Immature natural killer cell (primary cell): ENCODE measurements at regions not wholly inside any gene's neighbourhood (a gene's known extent, or its start where the extent isn't known, plus 50 kb on each side); places are given as distances from the start of the nearest gene placed in this dataset.

Experiments
- DNase-seq, 3 donors: peaks; one replicate each; pipeline ENCODE4 v3.0.0; 2022; ENCODE audit warnings: mixed read lengths in 1 of 3
- H3K27ac Mint-ChIP-seq, 6 donors: one replicate each; pipeline ENCODE4 v1.8.0; 2020; ENCODE audit warnings: mixed read lengths in 6 of 6, mild to moderate bottlenecking in 5 of 6, inconsistent platforms in 4 of 6, moderate library complexity in 3 of 6
- H3K27me3 Mint-ChIP-seq, 3 donors: one replicate each; pipeline ENCODE4 v1.8.0; 2020 to 2021; ENCODE audit warnings: low read depth in 3 of 3, mild to moderate bottlenecking in 3 of 3, mixed read lengths in 3 of 3, moderate library complexity in 3 of 3, inconsistent platforms in 1 of 3
- H3K36me3 Mint-ChIP-seq, 3 donors: one replicate each; pipeline ENCODE4 v1.8.0; 2020; ENCODE audit warnings: mixed read lengths in 3 of 3, inconsistent platforms in 2 of 3, mild to moderate bottlenecking in 2 of 3
- H3K4me1 Mint-ChIP-seq, 2 donors: one replicate each; pipeline ENCODE4 v1.8.0; 2020; ENCODE audit warnings: inconsistent platforms in 2 of 2, mild to moderate bottlenecking in 2 of 2, mixed read lengths in 2 of 2, moderate library complexity in 1 of 2
- H3K4me3 Mint-ChIP-seq, 5 donors: one replicate each; pipeline ENCODE4 v1.8.0; 2020; ENCODE audit warnings: mild to moderate bottlenecking in 5 of 5, mixed read lengths in 5 of 5, inconsistent platforms in 3 of 5, moderate library complexity in 3 of 5
- H3K9me3 Mint-ChIP-seq, 6 donors: one replicate each; pipeline ENCODE4 v1.8.0; 2020; ENCODE audit warnings: mild to moderate bottlenecking in 6 of 6, mixed read lengths in 6 of 6, inconsistent platforms in 4 of 6, moderate library complexity in 3 of 6

- Mint-ChIP-seq H3K4me1 (peaks cover 23 to 34% of the 10 kb centered on the region in 2 donors), H3K4me3 (no peak overlapping the region), H3K36me3 (no peaks in the 10 kb centered on the region), H3K27ac (no peak overlapping the region), H3K9me3 (no peaks in the 10 kb centered on the region), H3K27me3 (peaks cover 3 to 12% (median 5%) of the 10 kb centered on the region in 3 donors)
- no peak for DNase-seq
These were observed 111.5 kb upstream of the CLMP start for GRCh38 chr11:123306531-123306930.

GRCh38 chr11:123305601-123306375 is 110.7 kb upstream of the CLMP start:
- no peaks in the 10 kb centered on the region for H3K36me3 Mint-ChIP-seq
- H3K27ac Mint-ChIP-seq, result no peak overlapping the region
- no peak for DNase-seq
- H3K27me3 Mint-ChIP-seq, result peaks cover 3 to 12% (median 5%) of the 10 kb centered on the region in 3 donors
- H3K4me3 Mint-ChIP-seq, result no peak overlapping the region
- no peaks in the 10 kb centered on the region for H3K9me3 Mint-ChIP-seq
- H3K4me1 Mint-ChIP-seq, result peaks cover 28 to 42% of the 10 kb centered on the region in 2 donors

- no peaks in the 10 kb centered on the region for H3K9me3 Mint-ChIP-seq
- H3K27me3 Mint-ChIP-seq, result peaks cover 3 to 12% (median 7%) of the 10 kb centered on the region in 3 donors
- no peak overlapping the region for H3K27ac Mint-ChIP-seq
- no peak overlapping the region for H3K4me3 Mint-ChIP-seq
- H3K36me3 Mint-ChIP-seq, result no peaks in the 10 kb centered on the region
- H3K4me1 Mint-ChIP-seq, result peaks cover 28 to 43% of the 10 kb centered on the region in 2 donors
- no peak for DNase-seq
These were observed 109.9 kb upstream of the CLMP start for GRCh38 chr11:123304828-123305466.

- DNase-seq, result no peak
- Mint-ChIP-seq H3K27me3 (peaks cover 3 to 12% (median 7%) of the 10 kb centered on the region in 3 donors), H3K27ac (no peak overlapping the region), H3K4me1 (peaks cover 28 to 43% of the 10 kb centered on the region in 2 donors), H3K4me3 (peak overlapping the region in 1 of 5 donors; percentile 23), H3K9me3 (no peaks in the 10 kb centered on the region), H3K36me3 (no peaks in the 10 kb centered on the region)
These were observed 108.9 kb upstream of the CLMP start for GRCh38 chr11:123303924-123304323.

- DNase-seq, result no peak
- Mint-ChIP-seq H3K36me3 (no peaks in the 10 kb centered on the region), H3K27ac (peak overlapping the region in 1 of 6 donors; percentile 26), H3K27me3 (peaks cover 0 to 12% (median 7%) of the 10 kb centered on the region in 3 donors), H3K9me3 (no peaks in the 10 kb centered on the region), H3K4me1 (peaks cover 28 to 43% of the 10 kb centered on the region in 2 donors), H3K4me3 (peak overlapping the region in 3 of 5 donors; percentile 44 to 59 (median 45))
These were observed 107.7 kb upstream of the CLMP start for GRCh38 chr11:123302751-123303195.

- Mint-ChIP-seq H3K9me3 (no peaks in the 10 kb centered on the region), H3K27me3 (peaks cover 0 to 12% (median 7%) of the 10 kb centered on the region in 3 donors), H3K36me3 (no peaks in the 10 kb centered on the region), H3K4me1 (peaks cover 28 to 43% of the 10 kb centered on the region in 2 donors), H3K27ac (no peak overlapping the region), H3K4me3 (peak overlapping the region; percentile 59 to 78 (median 71))
- peak; percentile 55 to 71 (median 68) for DNase-seq
These were observed 106.8 kb upstream of the CLMP start for GRCh38 chr11:123301696-123302400.

GRCh38 chr11:123301013-123301591 is 106.1 kb upstream of the CLMP start:
- Mint-ChIP-seq H3K27ac (no peak overlapping the region), H3K36me3 (no peaks in the 10 kb centered on the region)
- DNase-seq, result no peak

GRCh38 chr11:123299721-123300120 is 104.7 kb upstream of the CLMP start:
- Mint-ChIP-seq H3K36me3 (no peaks in the 10 kb centered on the region), H3K4me3 (no peak overlapping the region), H3K27ac (no peak overlapping the region), H3K9me3 (no peaks in the 10 kb centered on the region), H3K4me1 (peaks cover 25 to 35% of the 10 kb centered on the region in 2 donors), H3K27me3 (peaks cover 0 to 15% (median 7%) of the 10 kb centered on the region in 3 donors)
- no peak for DNase-seq

More at GRCh38 chr11:123301013-123301591, 106.1 kb upstream of the CLMP start:
- peaks cover 28 to 43% of the 10 kb centered on the region in 2 donors for H3K4me1 Mint-ChIP-seq
- H3K9me3 Mint-ChIP-seq, result no peaks in the 10 kb centered on the region
- peaks cover 0 to 13% (median 7%) of the 10 kb centered on the region in 3 donors for H3K27me3 Mint-ChIP-seq
- peak overlapping the region; percentile 50 to 72 (median 64) for H3K4me3 Mint-ChIP-seq

- DNase-seq, result no peak
- Mint-ChIP-seq H3K4me3 (no peak overlapping the region), H3K27me3 (peaks cover 0 to 9% (median 7%) of the 10 kb centered on the region in 3 donors), H3K9me3 (no peaks in the 10 kb centered on the region), H3K36me3 (no peaks in the 10 kb centered on the region), H3K27ac (no peak overlapping the region), H3K4me1 (peaks cover 17 to 26% of the 10 kb centered on the region in 2 donors)
These were observed 103.7 kb upstream of the CLMP start for GRCh38 chr11:123298488-123299447.

GRCh38 chr11:123292647-123293046 is 97.6 kb upstream of the CLMP start:
- Mint-ChIP-seq H3K4me3 (no peak overlapping the region), H3K4me1 (no peaks in the 10 kb centered on the region), H3K27ac (no peak overlapping the region), H3K9me3 (no peaks in the 10 kb centered on the region), H3K27me3 (peaks cover 0 to 3% (median 0%) of the 10 kb centered on the region in 3 donors), H3K36me3 (no peaks in the 10 kb centered on the region)
- DNase-seq, result no peak

- no peaks in the 10 kb centered on the region for H3K9me3 Mint-ChIP-seq
- no peak overlapping the region for H3K27ac Mint-ChIP-seq
- no peaks in the 10 kb centered on the region for H3K4me1 Mint-ChIP-seq
- peaks cover 0 to 9% (median 3%) of the 10 kb centered on the region in 3 donors for H3K27me3 Mint-ChIP-seq
- no peak overlapping the region for H3K4me3 Mint-ChIP-seq
- DNase-seq, result no peak
- no peaks in the 10 kb centered on the region for H3K36me3 Mint-ChIP-seq
These were observed 96.3 kb upstream of the CLMP start for GRCh38 chr11:123291201-123291869.

GRCh38 chr11:123286761-123287160 is 91.7 kb upstream of the CLMP start:
- Mint-ChIP-seq H3K4me1 (no peaks in the 10 kb centered on the region), H3K36me3 (no peaks in the 10 kb centered on the region), H3K27me3 (peaks cover 0 to 13% (median 2%) of the 10 kb centered on the region in 3 donors), H3K27ac (no peak overlapping the region), H3K9me3 (no peaks in the 10 kb centered on the region), H3K4me3 (no peak overlapping the region)
- DNase-seq, result no peak
